ENCODE measurements at regions not wholly inside any gene's neighbourhood (a gene's known extent, or its start where the extent isn't known, plus 50 kb on each side); places are given as distances from the start of the nearest gene placed in this dataset.
A peak's percentile ranks its signal among the peaks of the same experiment; 100 is the strongest.
"Not testable (repeated sequence)": the region's sequence is repeated elsewhere in the genome, so short reads cannot be mapped to it uniquely, and the experiment has no call there.

DNA sequence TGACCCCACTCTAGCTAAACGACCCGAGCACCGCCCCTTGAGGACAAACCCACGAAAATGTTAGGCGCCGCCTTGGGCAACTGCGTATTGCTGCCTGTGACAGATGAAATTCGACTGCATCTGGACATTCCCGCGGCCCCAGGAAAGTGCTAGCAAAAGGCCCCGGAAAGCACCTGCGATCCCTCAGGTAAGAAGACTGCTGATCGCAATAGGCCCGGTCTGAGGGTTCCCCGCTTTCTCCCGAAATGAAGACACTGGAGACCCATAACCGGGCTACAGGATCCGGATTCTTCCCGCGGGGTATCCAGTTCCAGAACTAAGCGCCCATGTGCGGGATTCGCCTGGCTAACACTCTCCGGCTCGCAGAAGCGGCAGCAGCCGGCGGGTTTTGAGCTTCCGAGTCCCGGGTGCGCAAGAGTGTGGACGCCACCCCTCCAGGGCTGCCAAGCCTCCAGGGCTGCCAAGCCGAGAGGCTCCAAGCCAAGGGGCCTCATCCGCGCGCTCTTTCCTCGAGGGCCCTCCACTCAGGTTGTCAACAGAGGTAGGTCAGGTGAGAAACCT lies 157.9 kb upstream of the NBPF11 start:
- DNase-seq, result no peak

DNA sequence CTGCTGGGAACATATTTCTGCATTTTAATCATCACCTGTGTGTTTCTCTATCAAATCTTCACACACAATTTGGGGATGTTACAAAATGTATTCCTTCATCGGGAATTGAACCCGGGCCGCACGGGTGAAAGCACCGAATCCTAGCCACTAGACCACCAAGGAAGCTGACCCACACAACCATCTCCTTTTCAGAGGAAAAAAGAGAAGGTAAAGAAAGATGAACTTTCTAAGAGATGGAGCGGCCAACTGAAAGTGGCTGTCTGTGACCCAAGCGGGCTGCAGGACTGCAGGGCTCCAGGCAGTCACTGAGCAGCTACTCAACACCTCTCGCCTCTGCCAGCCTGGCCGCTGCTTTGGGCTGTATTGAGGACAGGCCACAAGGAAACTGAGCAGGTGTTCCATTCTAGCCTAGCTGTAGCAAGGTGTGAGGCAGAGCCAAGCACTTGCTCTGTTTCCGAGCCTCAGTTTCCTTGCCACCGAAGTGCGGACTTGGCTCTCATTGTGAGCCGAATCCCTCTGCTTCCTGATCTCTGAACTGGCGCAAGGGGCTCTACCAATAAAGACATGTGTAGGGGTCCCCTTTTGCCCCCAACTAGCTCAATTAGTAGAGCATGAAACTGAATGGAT lies 156.9 kb upstream of the NBPF11 start:
- DNase-seq, result no peak

DNA sequence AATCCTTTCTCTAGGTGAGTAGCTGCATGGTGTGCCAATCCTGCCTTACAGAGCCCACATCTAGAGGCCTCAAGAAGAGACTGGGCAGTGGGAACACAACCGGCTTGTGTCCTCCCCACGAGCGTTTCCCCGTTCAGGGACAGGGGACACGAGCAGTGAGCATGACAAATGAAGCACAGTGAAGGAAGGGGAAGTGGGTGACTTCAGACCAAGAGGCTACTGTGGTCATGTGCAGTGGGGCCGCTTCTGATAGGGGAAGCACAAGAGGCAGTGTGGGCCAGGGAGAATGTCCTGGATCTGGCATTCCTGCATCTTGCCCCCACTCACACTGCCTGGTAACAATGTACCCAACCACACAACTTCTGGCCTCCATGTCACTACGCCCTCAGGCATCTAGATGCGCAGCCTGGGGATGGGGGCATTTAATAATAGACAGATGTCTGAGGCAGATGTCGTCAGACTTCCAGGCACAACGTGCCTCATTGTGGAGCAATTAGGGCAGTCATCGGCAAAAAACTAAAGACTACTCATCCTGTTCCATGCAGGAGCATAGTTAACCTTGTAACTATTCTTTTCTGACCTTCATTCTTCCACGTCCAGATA lies 155.6 kb upstream of the NBPF11 start:
- DNase-seq, result peak; percentile 82

DNA sequence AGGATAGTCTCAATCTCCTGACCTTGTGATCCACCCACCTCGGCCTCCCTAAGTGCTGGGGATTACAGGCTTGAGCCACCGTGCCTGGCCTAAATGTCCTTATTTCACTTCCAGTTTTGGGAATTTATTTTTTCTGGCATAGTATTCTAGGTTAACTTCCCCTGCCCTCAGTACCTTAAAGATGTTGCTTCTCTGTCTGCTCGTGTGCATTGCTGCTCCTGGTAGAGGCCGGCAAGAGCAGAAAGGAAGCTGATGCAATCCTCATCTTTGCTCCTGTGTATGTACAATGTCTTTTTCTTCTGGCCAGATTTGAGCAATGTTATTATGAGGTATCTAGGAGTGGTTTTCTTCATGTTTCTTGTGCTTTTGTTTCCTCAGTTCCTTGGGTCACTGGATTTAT lies 152.9 kb upstream of the NBPF11 start:
- peak; percentile 24 for DNase-seq

DNA sequence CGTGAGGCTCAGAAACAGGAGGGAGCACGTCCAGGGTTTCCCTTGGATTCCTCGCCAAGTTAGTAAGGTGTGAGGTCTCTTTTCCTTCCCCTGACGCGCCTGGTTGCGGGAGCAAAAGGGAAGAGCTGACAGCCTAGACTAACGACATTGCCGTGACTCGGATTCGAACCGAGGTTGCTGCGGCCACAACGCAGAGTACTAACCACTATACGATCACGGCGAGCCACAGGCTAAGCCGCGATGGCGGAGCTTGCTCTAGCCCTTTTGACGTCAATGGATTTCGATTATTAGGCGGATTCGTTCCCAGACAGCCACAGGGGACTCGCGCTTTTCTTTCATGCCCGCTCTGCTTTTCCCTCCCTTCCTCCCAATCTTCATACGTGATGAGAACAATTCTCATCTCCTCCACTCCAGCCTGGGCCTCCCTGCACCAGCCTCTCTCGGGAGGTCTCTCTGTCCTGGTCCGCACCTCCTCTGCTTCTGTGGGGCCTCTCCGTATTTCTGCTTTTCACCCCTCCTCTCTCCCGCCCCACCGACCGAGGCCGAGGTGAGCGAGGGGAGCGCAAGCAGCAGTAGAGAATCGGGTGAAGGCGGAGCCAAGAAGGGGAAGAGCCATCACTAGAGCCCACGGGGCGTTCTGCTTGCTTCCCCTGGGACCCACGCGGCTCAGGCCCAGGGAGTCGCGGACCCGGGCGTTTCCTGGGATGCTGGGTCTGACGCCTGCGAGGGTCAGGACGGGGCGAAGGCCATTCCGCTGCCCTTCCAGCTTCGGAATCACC lies 150.7 kb upstream of the NBPF11 start:
- DNase-seq, result not testable (repeated sequence)

DNA sequence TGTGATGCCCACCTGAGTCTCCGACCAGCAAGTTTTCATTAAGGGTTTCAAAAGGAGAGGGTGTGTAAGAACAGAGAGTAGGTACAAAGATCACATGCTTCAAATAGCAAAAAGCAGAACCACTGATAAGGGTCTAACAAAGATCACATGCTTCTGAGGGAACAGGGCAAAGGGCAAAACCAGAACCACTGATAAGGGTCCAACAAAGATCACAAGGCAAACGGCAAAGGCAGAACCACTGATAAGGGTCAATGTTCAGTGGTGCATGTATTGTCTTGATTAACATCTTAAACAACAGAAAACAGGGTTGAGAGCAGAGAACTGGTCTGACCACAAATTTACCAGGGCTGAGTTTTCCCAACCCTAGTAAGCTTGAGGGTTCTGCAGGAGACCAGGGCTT lies 145.8 kb upstream of the NBPF11 start:
- not testable (repeated sequence) for DNase-seq

DNA sequence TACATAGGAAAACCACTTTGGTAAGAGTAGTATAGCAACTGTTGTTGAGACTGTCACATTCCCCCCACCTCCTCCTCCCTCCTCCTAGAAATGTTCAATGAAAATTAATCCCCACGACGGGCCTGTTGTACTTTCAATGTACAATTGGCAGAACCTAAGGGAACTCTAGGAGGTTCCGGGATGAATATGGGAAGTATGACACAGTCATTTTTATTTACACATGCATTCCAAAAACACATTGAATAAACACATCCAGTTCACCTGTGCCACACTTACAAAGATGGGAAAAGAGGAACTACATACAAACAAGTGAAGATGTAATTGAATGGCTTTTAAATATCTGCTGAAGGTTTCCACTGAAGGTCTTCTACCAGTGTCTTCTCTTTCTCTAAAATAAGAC lies 144.4 kb upstream of the NBPF11 start:
- no peak for DNase-seq

DNA sequence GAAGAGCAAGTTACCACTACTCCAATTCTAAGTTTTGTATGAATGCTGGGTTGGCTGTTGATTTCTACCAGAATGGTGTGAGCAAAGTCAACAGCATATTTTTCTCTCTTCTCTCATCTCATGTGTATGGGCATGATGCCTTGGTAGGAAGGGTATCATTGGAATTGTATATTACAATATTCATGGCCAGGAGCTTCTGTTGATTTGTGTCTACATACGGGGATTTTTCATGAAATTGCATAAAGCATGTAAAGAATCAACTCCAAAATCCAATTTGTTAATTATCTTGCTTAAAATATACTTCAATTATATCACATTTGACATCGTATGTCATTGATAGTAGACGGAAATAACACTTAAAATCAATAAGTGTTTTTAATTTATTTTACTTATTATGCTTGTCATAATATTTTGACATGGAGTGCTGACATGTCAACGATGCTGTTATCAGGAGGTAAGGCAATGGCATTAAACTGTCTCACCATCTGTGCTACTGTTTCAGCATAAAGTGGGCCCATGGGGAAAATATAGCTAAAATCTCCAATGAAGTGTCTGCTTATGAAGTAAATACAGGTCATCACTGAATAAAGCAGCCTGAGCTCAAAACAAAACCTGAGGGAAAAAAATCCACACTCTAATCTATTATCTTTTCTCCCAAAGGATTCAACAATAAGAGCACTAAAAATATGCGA lies 142.2 kb upstream of the NBPF11 start:
- no peak for DNase-seq

DNA sequence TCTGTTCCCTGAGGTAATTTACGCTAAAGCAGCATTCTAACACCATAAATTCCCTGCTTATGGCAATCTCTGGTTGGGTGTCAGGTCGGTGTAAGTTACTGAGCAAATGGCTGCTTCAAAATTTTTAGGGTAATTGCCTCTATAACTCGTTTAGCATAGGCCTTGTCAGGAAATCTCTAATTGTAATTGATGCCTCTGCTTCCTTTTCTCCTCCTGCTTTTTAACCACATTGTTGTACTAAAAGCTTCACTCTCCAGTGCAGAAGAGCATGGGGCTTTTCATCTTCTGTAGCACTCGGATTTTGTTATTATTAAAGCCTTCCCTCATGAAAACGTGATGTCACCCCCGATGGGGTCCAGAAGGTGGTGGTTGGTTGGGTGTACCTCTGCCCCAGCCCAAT lies 141.6 kb upstream of the NBPF11 start:
- no peak for DNase-seq

DNA sequence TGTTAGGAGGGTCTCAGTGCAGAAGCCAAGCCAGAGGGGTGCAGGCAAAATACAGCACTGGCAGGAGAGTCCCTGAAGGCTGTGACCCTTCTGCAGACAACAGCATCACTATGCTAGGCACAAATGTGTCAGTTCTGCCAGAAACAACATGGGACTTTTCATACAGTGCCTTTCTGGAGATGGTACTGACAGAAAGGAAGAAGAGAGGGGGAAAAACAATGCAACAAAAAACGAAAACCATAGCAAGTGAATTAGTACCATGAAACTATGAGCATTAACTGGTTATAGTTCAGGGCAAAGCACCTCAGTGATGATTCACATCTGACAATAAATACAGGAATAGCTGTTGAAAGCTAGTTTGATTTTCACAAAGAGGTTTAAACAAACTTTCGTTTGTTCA lies 140.8 kb upstream of the NBPF11 start:
- no peak for DNase-seq

DNA sequence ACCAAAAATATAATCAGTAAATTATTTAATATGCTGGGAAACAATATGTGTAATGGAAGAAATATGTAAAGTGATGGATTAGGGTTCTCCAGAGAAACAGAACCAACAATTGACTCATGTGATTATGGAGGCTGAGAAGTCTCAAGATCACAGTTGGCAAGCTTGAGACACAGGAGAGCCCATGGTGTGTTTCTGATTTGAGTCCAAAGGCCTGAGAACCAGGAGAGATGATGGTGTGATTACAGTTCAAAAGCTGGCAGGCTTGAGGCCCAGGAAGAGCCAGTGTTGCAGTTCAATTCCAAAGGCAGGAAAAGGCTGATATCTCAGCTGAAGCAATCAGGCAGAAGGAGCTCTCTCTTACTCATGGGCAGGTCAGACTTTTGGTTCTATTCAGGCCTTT lies 138.8 kb upstream of the NBPF11 start:
- DNase-seq, result no peak

DNA sequence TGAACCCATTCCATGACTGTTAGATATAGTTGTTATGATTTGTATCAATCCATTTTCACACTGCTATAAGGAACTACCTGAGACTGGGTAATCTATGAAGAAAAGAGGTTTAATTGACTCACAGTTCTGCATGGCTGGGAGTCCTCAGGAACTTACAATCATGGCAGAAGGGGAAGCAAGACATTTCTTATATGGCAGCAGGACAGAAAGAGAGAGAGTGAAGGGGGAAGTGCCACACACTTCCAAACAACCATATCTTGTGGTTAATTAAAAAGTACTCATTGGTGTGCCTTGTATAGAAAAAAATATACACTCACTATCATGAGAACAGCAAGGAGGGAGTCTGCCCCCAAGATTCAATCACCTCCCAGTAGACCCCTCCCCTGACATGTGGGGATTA lies 137.6 kb upstream of the NBPF11 start:
- DNase-seq, result no peak

DNA sequence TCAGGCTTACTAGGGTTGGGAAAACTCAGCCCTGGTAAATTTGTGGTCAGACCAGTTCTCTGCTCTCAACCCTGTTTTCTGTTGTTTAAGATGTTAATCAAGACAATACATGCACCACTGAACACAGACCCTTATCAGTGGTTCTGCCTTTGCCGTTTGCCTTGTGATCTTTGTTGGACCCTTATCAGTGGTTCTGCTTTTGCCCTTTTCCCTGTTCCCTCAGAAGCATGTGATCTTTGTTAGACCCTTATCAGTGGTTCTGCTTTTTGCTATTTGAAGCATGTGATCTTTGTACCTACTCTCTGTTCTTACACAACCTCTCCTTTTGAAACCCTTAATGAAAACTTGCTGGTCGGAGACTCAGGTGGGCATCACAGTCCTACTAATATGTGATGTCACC lies 133.9 kb upstream of the NBPF11 start:
- not testable (repeated sequence) for DNase-seq

DNA sequence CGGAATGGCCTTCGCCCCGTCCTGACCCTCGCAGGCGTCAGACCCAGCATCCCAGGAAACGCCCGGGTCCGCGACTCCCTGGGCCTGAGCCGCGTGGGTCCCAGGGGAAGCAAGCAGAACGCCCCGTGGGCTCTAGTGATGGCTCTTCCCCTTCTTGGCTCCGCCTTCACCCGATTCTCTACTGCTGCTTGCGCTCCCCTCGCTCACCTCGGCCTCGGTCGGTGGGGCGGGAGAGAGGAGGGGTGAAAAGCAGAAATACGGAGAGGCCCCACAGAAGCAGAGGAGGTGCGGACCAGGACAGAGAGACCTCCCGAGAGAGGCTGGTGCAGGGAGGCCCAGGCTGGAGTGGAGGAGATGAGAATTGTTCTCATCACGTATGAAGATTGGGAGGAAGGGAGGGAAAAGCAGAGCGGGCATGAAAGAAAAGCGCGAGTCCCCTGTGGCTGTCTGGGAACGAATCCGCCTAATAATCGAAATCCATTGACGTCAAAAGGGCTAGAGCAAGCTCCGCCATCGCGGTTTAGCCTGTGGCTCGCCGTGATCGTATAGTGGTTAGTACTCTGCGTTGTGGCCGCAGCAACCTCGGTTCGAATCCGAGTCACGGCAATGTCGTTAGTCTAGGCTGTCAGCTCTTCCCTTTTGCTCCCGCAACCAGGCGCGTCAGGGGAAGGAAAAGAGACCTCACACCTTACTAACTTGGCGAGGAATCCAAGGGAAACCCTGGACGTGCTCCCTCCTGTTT lies 128.9 kb upstream of the NBPF11 start:
- DNase-seq, result not testable (repeated sequence)

DNA sequence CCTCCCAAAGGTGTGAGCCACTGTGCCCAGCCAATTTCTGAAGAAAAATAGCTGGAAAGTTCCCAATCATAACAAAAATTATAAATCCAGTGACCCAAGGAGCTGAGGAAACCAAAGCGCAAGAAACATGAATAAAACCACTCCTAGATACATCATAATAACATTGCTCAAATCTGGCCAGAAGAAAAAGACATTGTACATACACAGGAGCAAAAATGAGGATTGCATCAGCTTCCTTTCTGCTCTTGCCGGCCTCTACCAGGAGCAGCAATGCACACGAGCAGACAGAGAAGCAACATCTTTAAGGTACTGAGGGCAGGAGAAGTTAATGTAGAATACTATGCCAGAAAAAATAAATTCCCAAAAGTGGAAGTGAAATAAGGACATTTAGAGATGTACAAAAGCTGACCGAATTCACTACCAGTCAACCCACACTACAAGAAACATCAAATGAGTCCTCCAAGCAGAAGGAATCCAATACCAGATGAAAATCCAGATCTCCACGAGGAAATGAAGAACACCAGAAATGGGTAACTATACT lies 127.0 kb upstream of the NBPF11 start:
- peak; percentile 27 for DNase-seq

DNA sequence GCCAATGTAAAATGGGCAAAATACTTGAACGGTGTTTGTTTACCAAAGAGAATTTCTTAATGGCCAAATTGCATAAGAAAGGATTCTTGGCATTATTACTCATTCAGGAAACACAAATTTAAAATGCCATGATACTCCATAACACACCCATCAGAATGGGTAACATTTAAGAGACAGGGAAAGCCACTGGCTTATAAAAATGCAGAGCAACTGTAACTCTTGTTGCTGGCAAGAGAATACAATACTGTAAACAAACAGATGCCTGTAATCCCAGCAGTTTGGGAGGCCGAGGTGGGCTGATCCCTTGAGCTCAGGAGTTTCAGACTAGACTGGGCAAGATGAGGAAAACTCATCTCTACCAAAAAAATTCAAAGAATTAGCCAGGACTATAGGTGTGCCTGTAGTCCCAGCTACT lies 125.8 kb upstream of the NBPF11 start:
- DNase-seq, result peak; percentile 3

DNA sequence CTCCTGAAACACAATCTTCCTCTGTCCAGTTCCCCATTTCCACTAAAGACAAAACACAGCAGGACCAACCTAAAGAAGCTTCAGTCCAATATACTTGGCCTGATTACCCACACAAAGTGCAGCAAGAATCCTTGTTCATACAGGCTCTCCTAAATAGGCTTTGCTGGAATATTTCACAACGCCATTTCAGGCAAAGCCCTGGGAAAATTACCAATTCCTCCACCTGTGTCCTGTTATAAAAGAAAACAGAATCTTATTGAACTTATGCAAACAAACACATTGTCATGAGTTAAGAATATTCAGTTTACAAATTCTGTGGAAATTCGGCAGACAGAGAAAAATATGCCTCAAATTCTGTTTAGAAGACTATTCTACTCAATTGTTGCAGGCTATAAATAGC lies 115.0 kb upstream of the NBPF11 start:
- not testable (repeated sequence) for DNase-seq

DNA sequence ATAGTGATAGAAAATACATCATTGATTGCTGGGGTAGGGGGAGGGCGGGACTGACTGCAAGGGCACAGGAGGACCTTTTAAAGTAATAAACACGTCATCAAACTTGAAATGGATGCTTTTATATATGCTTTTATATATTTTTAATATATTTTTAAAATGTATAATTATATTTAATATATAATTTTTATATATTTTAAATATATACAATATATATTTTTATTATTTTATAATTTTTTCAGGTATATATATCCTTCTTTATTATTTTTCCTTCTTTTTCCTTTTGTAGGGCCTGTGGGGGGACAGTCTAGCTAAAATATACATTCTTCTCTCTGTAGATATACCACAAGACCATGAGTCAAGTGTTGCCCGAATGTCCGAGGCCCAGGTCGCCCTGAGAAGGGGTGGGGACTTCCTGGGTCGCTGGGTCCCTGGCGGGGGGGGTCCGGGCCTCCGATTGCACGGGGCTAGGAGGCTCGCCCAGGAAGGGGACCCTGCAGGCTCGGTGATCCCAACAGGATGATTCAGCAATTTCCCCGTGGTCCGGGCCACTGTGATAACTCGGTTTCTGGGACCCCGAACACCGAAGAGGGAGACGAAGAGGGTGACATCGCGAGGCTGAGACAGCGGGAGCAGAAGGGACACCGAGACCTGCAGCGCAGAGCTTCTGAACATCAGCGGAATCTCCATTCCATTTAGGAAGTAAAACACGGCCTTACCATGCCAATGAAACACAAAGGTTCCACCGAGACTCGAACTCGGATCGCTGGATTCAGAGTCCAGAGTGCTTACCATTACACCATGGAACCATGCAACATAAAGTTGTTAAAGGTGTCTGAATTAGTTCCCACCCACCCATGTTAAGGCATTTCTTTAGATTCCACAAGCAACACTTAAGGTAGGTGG lies 112.5 kb upstream of the NBPF11 start:
- DNase-seq, result no peak

DNA sequence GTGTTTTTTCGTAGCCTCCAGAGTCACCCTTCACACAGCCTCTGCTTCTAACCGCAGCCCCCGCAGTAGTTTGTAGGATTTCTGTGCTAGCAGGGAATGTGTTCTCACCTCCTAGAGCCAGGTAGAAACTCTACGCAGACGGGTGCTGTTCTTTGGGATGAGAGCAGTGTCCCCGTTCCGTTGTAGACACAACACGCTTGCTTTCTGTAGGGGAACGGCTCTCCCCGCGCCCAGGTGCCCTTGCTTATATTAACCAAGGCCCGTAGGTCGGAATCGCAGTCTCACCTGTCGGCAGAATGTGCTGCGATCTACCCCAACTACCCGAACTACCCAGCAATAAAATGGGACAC lies 111.8 kb upstream of the NBPF11 start:
- DNase-seq, result no peak

DNA sequence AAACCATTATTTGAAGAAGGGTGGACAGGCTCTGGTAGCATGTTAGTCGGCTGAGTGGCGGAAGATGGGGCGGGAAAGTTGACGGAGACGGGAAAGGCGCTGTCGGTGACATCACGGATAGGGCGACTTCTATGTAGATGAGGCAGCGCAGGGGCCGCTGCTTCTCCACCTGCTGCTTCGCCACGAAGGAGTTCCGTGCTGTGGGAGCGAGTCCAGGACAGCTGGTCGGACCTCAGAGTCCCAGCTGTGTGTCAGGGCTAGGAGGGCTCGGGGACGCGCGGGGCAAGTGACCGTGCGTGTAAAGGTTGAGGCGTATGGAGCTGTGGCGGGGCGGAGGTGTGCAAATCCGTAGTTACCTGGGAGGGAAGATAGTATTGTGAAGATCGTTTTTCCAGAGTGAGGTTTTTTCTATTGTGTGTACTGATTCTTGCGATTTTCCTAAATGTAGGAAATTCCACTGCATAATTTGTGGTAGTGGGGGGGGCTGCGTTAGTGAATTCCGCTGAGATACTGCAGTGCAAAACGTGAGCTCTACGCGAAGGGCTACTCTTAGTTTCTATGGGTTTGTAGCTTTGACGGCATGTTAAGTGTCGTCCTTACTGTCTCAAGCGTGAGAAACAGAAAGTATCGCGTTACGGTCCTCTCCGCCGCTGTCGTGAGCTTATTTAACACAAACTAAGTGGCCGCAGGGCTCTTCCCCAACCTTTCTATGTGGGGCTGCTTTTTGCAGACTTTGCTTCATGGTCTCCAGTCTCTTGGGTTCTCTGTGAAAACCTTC lies 111.2 kb upstream of the NBPF11 start:
- peak; percentile 84 for DNase-seq
